ENCODE measurements at regions not wholly inside any gene's neighbourhood (a gene's known extent, or its start where the extent isn't known, plus 50 kb on each side); places are given as distances from the start of the nearest gene placed in this dataset.

- TF ChIP-seq CTCF (IDR thresholded peaks at IDR 0.05; ENCODE audit: insufficient read depth, low read depth, low read length), result no peak
- no peak overlapping the region for H3K4me3 ChIP-seq (ENCODE audit: low read depth, low read length)
- DNase-seq (ENCODE audit: low read depth), result no peak
These were observed 229.8 kb downstream of the COL12A1 start for GRCh38 chr6:74976026-74976425.

- H3K4me3 ChIP-seq (ENCODE audit: low read depth, low read length), result no peak overlapping the region
- TF ChIP-seq CTCF (IDR thresholded peaks at IDR 0.05; ENCODE audit: insufficient read depth, low read depth, low read length), result no peak
- no peak for DNase-seq (ENCODE audit: low read depth)
These were observed 232.3 kb downstream of the COL12A1 start for GRCh38 chr6:74973591-74973990.

GRCh38 chr6:74971633-74972032, 234.2 kb downstream of the COL12A1 start:
- DNase-seq (ENCODE audit: low read depth), result peak; percentile 8
- H3K4me3 ChIP-seq (ENCODE audit: low read depth, low read length), result no peak overlapping the region
- no peak for TF ChIP-seq CTCF (IDR thresholded peaks at IDR 0.05; ENCODE audit: insufficient read depth, low read depth, low read length)

GRCh38 chr6:74969591-74970267, 236.1 kb downstream of the COL12A1 start:
- no peak for TF ChIP-seq CTCF (IDR thresholded peaks at IDR 0.05; ENCODE audit: insufficient read depth, low read depth, low read length)
- DNase-seq (ENCODE audit: low read depth), result no peak
- no peak overlapping the region for H3K4me3 ChIP-seq (ENCODE audit: low read depth, low read length)

GRCh38 chr6:74967821-74968220, 238.0 kb downstream of the COL12A1 start:
- TF ChIP-seq CTCF (IDR thresholded peaks at IDR 0.05; ENCODE audit: insufficient read depth, low read depth, low read length), result no peak
- no peak for DNase-seq (ENCODE audit: low read depth)
- no peak overlapping the region for H3K4me3 ChIP-seq (ENCODE audit: low read depth, low read length)

GRCh38 chr6:74966712-74967111, 239.1 kb downstream of the COL12A1 start:
- H3K4me3 ChIP-seq (ENCODE audit: low read depth, low read length), result no peak overlapping the region
- no peak for DNase-seq (ENCODE audit: low read depth)
- no peak for TF ChIP-seq CTCF (IDR thresholded peaks at IDR 0.05; ENCODE audit: insufficient read depth, low read depth, low read length)

- no peak overlapping the region for H3K4me3 ChIP-seq (ENCODE audit: low read depth, low read length)
- DNase-seq (ENCODE audit: low read depth), result peak; percentile 27
- TF ChIP-seq CTCF (IDR thresholded peaks at IDR 0.05; ENCODE audit: insufficient read depth, low read depth, low read length), result peak; percentile 13
These were observed 240.9 kb downstream of the COL12A1 start for GRCh38 chr6:74964871-74965441.

Measured in fibroblast of villous mesenchyme (primary cell).